Nephron (organoid): ENCODE measurements at regions not wholly inside any gene's neighbourhood (a gene's known extent, or its start where the extent isn't known, plus 50 kb on each side); places are given as distances from the start of the nearest gene placed in this dataset.
"Not testable (repeated sequence)": the region's sequence is repeated elsewhere in the genome, so short reads cannot be mapped to it uniquely, and the experiment has no call there.

Source experiments
- H3K27ac Mint-ChIP-seq, 3 experiments: 2 replicates each; pipeline ENCODE4 v1.8.0; 2020; ENCODE audit warnings: mixed read lengths in 3 of 3, mild to moderate bottlenecking in 2 of 3, moderate library complexity in 1 of 3
- H3K27me3 Mint-ChIP-seq: 2 replicates; pipeline ENCODE4 v1.8.0; 2021; ENCODE audit warnings: low read depth, mild to moderate bottlenecking, moderate library complexity, mixed read lengths
- H3K36me3 Mint-ChIP-seq: 2 replicates; pipeline ENCODE4 v1.8.0; 2020; ENCODE audit warnings: low read depth, mixed read lengths
- H3K4me1 Mint-ChIP-seq: 2 replicates; pipeline ENCODE4 v1.8.0; 2020; ENCODE audit warnings: mixed read lengths
- H3K4me3 Mint-ChIP-seq, 3 experiments: 2 replicates each; pipeline ENCODE4 v1.8.0; 2020; ENCODE audit warnings: mild to moderate bottlenecking in 3 of 3, mixed read lengths in 3 of 3, moderate library complexity in 2 of 3
- H3K9me3 Mint-ChIP-seq: 2 replicates; pipeline ENCODE4 v1.8.0; 2020; ENCODE audit warnings: mixed read lengths
- TF ChIP-seq, protein P1 (sequence below), 3 experiments: fragments of 200-600 bp; sonication (generic); IDR thresholded peaks; one replicate each; pipeline ENCODE4 v1.5.0; 2021; ENCODE audit warnings: antibody characterized with exemption in 3 of 3; ENCODE audit not compliant: unreplicated experiment in 3 of 3

DNA sequence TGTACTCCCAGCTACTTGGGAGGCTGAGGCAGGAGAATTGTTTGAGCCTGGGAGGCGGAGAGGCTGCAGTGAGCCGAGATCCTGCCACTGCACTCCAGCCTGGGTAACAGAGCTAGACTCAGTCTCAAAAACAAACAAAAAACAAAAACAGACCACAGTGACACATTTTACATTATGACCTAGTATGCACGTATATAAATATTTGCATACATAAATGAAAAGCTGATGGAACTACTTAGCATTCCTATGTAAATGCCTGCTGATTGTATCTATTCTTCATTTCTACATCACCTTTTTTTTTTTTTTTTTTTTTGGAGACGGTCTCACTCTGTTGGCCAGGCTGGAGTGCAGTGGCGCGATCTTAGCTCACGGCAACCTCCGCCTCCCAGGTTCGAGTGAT is 116.6 kb upstream of the PRKX start:
- H3K36me3 Mint-ChIP-seq, H3K27ac Mint-ChIP-seq, H3K27me3 Mint-ChIP-seq, H3K9me3 Mint-ChIP-seq, H3K4me1 Mint-ChIP-seq, H3K4me3 Mint-ChIP-seq: not testable (repeated sequence)

DNA sequence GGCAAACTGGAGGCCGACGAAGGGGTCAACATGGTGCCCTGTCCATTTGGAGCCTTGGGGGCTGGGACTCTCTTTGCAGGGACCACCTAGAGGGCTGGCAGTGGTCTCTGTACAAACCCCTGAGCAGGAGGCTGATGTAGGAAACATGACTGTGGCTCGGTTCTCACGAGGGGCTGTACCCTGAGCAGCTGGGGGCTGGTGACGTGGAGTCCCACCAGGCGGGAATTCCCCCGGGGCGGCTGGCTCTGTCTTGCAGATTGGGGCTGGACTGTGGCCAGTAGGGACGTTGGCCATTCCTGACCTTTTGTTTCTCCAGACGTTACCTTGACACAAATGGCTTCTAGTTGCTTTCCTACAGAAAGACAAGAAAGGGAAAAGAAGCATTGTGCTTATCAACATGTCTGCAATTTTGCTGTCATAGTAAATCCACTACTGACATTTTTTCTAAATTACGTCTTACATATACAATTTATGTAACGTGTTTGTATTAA is 115.6 kb upstream of the PRKX start:
- not testable (repeated sequence) for H3K36me3 Mint-ChIP-seq, H3K4me3 Mint-ChIP-seq, H3K9me3 Mint-ChIP-seq, H3K27me3 Mint-ChIP-seq, H3K27ac Mint-ChIP-seq, H3K4me1 Mint-ChIP-seq

DNA sequence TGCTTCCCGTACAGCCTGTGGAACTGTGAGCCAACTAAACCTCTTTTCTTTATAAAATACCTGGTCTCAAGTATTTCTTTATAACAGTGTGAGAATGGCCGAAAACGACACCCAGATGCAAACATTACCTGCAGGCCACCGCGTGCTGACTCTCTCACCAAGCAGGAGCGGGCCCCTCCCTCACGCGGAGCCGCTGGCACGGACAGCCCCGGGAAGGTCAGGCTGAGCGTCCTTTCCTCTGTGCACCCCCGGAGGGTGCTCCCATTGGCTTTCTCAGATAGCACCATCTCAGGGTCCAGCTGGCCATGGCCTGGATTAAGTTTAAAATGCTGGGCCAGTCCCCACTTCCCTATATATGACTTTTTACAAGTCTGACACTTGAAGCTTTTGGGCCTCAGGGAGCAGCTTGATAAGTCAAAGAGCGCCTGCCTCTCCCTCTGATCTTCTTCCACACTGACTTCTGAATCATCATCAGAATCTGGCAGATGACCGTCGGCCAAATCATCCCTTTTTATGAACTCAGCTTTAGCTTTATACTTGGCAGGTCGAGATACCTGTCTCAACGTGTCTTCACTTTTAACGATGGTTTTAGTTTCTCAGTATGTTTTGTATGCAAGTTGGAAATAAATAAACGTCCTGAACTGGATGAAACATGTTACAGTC is 115.1 kb upstream of the PRKX start:
- H3K36me3 Mint-ChIP-seq, H3K27ac Mint-ChIP-seq, H3K4me3 Mint-ChIP-seq, H3K4me1 Mint-ChIP-seq, H3K27me3 Mint-ChIP-seq, H3K9me3 Mint-ChIP-seq: not testable (repeated sequence)

DNA sequence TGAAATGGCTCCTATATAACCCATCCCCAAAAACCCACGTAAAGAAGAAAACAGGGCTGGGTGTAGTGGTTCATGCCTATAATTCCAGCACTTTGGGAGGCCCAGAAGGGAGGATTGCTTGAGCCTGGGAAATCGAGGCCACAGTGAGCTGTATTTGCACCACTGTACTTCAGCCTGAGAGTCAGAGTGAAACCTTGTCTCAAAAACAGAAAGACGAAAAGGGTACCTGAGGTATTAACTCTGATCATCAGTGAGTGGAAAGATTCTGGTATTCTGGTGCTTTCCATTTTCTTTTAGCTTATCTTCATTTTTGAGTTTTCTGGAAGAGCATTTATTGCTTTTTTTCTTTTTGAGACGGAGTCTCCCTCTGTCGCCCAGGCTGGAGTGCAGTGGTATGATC is 110.6 kb upstream of the PRKX start:
- not testable (repeated sequence) for H3K27me3 Mint-ChIP-seq, H3K27ac Mint-ChIP-seq, H3K4me1 Mint-ChIP-seq, H3K4me3 Mint-ChIP-seq, H3K9me3 Mint-ChIP-seq
- H3K36me3 Mint-ChIP-seq = peaks cover 39% of the 10 kb centered on the region

DNA sequence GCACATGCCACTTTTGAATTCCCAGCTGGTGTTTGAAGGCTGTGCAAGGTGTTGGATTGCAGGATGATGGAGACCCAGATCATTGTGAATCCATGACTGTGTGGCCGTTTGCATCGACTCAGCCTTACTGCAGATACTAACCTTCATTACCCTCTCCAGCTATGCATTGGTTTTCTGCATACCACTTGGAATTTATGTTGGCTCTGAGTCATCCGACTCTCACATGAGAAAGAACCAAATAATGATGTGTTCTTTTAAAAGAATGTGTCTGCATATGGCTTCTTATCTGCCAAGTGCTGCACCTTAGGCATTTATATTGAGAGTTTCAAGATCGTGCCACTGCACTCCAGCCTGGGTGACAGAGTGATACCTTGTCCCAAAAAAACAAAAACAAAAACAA is 106.7 kb upstream of the PRKX start:
- Mint-ChIP-seq H3K36me3 (peaks cover 55% of the 10 kb centered on the region), H3K4me3 (no peak overlapping the region), H3K27me3 (no peaks in the 10 kb centered on the region), H3K27ac (no peak overlapping the region), H3K4me1 (no peaks in the 10 kb centered on the region), H3K9me3 (no peaks in the 10 kb centered on the region)
- TF ChIP-seq, protein P1, sequence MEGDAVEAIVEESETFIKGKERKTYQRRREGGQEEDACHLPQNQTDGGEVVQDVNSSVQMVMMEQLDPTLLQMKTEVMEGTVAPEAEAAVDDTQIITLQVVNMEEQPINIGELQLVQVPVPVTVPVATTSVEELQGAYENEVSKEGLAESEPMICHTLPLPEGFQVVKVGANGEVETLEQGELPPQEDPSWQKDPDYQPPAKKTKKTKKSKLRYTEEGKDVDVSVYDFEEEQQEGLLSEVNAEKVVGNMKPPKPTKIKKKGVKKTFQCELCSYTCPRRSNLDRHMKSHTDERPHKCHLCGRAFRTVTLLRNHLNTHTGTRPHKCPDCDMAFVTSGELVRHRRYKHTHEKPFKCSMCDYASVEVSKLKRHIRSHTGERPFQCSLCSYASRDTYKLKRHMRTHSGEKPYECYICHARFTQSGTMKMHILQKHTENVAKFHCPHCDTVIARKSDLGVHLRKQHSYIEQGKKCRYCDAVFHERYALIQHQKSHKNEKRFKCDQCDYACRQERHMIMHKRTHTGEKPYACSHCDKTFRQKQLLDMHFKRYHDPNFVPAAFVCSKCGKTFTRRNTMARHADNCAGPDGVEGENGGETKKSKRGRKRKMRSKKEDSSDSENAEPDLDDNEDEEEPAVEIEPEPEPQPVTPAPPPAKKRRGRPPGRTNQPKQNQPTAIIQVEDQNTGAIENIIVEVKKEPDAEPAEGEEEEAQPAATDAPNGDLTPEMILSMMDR (IDR thresholded peaks at IDR 0.05; ENCODE audit: unreplicated experiment in 3 of 3) = no peak

DNA sequence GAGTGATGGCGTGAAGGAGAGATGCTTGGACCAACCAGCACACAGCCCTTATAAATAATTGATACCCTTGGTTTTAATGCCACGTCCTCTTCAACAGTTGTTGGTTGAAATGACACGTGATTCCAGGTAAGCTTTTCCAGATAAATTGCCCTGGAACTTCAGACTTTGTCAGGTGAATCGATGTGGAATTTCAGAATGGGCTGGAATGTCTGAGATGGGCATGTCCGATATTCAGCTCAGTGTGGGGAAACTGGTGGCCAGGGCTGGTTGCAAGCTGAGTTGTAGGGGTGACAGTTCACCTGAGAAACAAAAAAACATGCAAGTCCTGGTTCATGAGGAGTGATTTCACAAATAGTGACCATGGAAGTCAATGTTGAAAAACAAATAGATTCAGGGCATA is 104.0 kb upstream of the PRKX start:
- Mint-ChIP-seq H3K36me3 (peaks cover 47% of the 10 kb centered on the region), H3K4me3 (peak overlapping the region; percentile 5 to 87 (median 81)), H3K27ac (peak overlapping the region in 1 of 3 experiments; percentile 100)
- H3K27me3 Mint-ChIP-seq, H3K4me1 Mint-ChIP-seq, H3K9me3 Mint-ChIP-seq: not testable (repeated sequence)

DNA sequence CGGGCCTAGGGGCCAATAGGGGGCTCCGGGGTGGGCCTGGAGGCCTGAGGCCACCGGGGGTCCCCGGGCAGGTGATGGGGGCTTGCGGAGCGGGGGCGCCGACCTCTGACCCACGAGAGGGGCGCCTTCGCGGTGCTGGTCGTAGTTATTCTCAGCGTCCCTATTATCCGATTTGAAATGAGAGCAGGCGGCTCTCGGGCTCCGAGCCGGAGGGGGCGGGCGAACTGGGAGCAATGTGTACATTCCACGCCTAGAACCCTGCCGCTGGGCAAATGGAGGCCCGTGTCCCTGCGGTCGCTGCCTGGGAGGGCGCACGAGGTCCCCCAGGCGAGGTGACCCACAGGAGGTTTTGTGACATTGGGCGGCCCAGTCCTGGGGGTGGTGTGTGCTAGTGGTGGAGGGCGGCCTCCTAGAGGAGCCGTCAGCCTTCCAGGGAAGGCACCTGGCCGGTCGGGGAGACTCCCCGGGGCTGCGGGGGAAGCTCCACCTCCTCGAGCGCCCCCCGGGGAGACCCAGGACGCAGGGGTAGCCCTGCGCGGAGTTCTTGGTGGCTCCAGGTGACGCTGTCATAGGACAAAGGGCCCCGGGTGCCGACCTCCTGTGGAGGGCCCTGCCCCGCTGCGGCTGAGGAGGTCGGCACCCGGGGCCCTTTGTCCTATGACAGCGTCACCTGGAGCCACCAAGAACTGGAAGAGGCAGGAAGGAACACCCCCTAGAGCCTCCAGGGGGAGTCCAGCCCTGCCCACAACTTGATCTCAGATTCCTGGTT is 102.6 kb upstream of the PRKX start:
- H3K27me3 Mint-ChIP-seq = no peaks in the 10 kb centered on the region
- no peaks in the 10 kb centered on the region for H3K4me1 Mint-ChIP-seq
- H3K4me3 Mint-ChIP-seq = peak overlapping the region; percentile 87 to 97 (median 92)
- H3K27ac Mint-ChIP-seq = peak overlapping the region; percentile 73 to 100 (median 90)
- peaks cover 34% of the 10 kb centered on the region for H3K36me3 Mint-ChIP-seq
- TF ChIP-seq, protein P1 (IDR thresholded peaks at IDR 0.05; ENCODE audit: unreplicated experiment in 3 of 3) = no peak
- H3K9me3 Mint-ChIP-seq = no peaks in the 10 kb centered on the region

DNA sequence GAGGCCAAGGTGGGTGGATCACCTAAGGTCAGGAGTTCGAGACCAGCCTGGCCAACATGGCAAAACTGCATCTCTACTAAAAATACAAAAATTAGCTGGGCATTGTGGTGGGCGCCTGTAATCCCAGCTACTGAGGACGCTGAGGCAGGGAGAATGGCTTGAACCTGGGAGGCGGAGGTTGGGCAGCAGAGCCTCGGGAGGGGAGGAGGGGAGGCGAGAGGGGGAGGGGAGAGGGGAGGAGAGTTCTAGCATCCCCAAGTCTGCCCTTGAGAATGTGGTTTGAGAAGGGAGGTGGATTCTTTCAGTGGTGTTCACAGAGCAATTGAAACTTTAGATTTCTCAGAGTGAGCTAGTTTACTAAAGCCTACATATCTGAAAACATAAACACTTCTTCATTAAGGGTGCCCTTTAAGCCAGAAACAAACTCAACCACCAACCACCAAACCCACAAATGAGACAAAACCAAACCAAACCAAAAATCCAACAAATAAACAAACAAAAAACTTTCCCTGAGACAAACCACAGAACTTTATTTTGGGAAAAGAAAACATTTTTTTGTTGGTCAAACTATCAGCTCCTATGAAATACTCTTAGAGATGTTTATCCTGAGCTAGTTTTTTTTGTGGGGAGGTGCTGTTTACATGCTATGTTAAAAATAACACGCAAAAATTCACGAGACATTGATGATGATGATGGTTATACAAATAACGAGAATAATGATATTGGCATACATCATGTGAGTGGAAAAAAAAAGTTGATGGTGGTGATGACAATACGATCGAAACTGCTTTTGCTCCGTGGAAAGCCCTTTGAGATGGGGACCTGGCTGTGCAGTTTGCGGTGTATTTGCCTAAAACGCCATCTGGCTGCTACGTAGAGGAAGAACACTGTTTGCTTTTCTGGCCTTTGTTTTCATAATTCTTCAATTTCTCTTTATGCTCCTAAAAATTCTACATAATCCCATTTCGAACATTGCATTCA is 98.2 kb upstream of the PRKX start:
- H3K27ac Mint-ChIP-seq = peak overlapping the region in 2 of 3 experiments; percentile 20 to 53
- H3K4me3 Mint-ChIP-seq = peak overlapping the region; percentile 26 to 76 (median 74)
- peaks cover 30% of the 10 kb centered on the region for H3K27me3 Mint-ChIP-seq
- no peaks in the 10 kb centered on the region for H3K4me1 Mint-ChIP-seq
- H3K36me3 Mint-ChIP-seq = no peaks in the 10 kb centered on the region
- H3K9me3 Mint-ChIP-seq = no peaks in the 10 kb centered on the region
- TF ChIP-seq, protein P1 (IDR thresholded peaks at IDR 0.05; ENCODE audit: unreplicated experiment in 3 of 3) = peak; percentile 75 to 79 (median 76)
